ENCODE measurements at regions not wholly inside any gene's neighbourhood (a gene's known extent, or its start where the extent isn't known, plus 50 kb on each side); places are given as distances from the start of the nearest gene placed in this dataset.

DNA sequence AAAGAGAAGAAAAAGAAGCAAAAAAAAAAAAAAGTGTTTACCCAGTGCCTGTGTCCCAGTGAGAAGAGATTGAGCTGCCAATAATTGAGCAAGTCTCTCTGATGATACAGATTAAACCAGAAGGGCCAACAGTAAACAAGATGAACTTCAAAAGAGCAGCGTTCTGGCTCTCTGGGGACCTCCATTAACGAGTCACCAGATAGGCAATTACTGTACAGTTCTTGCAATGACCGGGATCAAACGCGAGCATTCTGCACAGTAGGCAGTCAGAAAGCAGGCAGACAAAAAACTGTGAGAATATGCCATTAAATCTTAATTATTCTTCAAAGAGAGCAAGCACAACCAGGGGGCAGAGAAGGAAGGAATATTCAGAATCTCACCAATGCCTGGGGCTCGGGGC is 626.1 kb downstream of the TMEM114 start:
- DNase-seq, result no peak
- intact Hi-C loops (cut with DNase I), result no loop called here
- H3K9me3 ChIP-seq, result no peaks in the 10 kb centered on the region
- WGBS, 2 donors, result 64 to 67% methylated on average over 6 of the region's 6 CpGs
- H3K4me1 ChIP-seq, result no peaks in the 10 kb centered on the region
- no peaks in the 10 kb centered on the region for H3K36me3 ChIP-seq
- no peak overlapping the region for H3K27ac ChIP-seq
- peaks cover 0 to 14% (median 0%) of the 10 kb centered on the region in 7 donors for H3K27me3 ChIP-seq
- TF ChIP-seq, protein P1, sequence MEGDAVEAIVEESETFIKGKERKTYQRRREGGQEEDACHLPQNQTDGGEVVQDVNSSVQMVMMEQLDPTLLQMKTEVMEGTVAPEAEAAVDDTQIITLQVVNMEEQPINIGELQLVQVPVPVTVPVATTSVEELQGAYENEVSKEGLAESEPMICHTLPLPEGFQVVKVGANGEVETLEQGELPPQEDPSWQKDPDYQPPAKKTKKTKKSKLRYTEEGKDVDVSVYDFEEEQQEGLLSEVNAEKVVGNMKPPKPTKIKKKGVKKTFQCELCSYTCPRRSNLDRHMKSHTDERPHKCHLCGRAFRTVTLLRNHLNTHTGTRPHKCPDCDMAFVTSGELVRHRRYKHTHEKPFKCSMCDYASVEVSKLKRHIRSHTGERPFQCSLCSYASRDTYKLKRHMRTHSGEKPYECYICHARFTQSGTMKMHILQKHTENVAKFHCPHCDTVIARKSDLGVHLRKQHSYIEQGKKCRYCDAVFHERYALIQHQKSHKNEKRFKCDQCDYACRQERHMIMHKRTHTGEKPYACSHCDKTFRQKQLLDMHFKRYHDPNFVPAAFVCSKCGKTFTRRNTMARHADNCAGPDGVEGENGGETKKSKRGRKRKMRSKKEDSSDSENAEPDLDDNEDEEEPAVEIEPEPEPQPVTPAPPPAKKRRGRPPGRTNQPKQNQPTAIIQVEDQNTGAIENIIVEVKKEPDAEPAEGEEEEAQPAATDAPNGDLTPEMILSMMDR (IDR thresholded peaks at IDR 0.05), result no peak
- no peak overlapping the region for H3K4me3 ChIP-seq
- ATAC-seq, result no peak

DNA sequence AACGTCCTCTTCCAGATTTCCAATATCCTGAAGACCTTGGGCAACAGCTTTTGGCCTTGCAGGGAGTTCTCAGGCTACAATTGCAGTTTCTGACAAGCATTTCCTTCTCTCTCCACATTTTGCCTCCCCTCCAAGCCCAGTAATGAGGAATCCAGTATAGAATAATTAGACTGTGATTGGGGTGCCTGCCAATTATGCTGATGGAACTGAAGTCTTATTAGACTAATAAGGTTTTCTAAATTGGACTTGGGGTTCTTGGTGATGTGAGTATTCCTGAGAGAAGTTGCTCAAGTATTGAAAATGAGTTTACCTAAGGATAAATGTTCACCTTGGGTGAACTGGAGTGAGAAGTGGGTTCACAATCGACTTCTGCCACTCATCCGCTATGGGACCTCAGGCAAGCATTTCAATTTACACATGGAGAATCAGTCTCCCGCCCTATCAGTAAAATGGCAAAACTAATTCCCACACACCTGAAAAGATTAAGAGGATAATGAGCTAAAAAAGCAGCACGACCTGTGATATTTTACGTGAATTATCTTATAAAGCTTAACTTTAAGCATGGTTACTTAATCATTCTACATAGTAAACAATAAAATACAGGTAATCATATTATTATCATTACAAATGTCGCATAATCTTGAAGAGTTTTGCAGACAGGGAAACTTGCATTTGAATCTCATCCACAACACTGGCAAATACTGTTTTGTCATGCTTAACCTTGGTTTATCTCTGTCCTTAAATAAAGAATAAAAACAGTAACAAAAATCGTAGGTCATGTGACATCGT is 628.0 kb downstream of the TMEM114 start:
- no peak overlapping the region for H3K27ac ChIP-seq
- intact Hi-C loops (cut with DNase I), result no loop called here
- H3K36me3 ChIP-seq, result no peaks in the 10 kb centered on the region
- H3K4me3 ChIP-seq, result no peak overlapping the region
- TF ChIP-seq, protein P1 (IDR thresholded peaks at IDR 0.05), result no peak
- 75 to 80% methylated on average over 9 of the region's 9 CpGs for WGBS, 2 donors
- no peaks in the 10 kb centered on the region for H3K9me3 ChIP-seq
- ATAC-seq, result no peak
- no peaks in the 10 kb centered on the region for H3K4me1 ChIP-seq
- no peak for DNase-seq
- H3K27me3 ChIP-seq, result peaks cover 0 to 26% (median 5%) of the 10 kb centered on the region in 7 donors

DNA sequence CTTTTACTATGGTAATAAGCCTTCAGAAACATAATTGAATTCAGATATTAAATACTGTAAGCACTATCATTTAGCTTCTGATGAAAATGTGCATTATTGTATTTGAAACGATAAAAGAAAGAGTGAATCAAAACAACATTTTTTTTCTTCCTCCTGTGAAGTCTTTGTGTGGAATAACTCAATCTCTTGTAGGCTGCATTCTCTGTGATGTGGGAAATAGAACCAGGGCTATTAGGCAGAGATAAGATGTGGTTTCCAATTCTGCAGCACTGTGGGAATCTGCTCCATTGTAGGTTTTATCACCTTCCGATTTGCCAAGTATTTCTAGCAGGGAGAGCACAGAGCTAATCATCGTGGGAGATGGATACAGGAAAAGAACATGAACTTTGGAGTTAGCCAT is 624.5 kb downstream of the RBFOX1 start:
- Histone ChIP-seq H3K36me3 (no peaks in the 10 kb centered on the region), H3K27me3 (peaks cover 0 to 34% (median 5%) of the 10 kb centered on the region in 7 donors), H3K4me1 (no peaks in the 10 kb centered on the region), H3K9me3 (peaks cover 0 to 5% (median 0%) of the 10 kb centered on the region in 11 donors), H3K27ac (no peak overlapping the region), H3K4me3 (no peak overlapping the region)
- intact Hi-C loops (cut with DNase I), result no loop called here
- DNase-seq (no peak), ATAC-seq (no peak)
- TF ChIP-seq, protein P1 (IDR thresholded peaks at IDR 0.05), result no peak
- 38 to 39% methylated on average over 3 of the region's 3 CpGs for WGBS, 2 donors

DNA sequence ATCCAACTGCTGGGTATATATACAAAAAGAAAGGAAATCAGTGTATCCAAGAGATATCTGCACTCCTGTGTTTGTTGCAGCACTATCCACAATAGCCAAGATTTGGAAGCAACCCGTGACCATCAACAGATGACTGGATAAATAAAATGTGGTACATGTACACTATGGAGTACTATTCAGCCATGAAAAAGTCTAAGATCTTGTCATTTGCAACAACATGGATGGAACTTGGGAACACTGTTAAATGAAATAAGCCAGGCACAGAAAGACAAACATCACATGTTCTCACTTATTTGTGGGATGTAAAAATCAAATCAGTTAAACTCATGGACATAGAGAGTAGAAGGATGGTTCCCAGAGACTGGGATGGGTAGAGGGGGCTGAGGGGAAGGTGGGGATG is 620.7 kb downstream of the RBFOX1 start:
- no peaks in the 10 kb centered on the region for H3K36me3 ChIP-seq
- WGBS, 2 donors, result 77 to 80% methylated on average over 1 of the region's 1 CpG
- H3K4me3 ChIP-seq, result no peak overlapping the region

More for the DNA sequence above, 620.7 kb downstream of the RBFOX1 start:
- intact Hi-C loops (cut with DNase I), result no loop called here
- Histone ChIP-seq H3K27ac (no peak overlapping the region), H3K9me3 (peaks cover 0 to 5% (median 0%) of the 10 kb centered on the region in 11 donors), H3K4me1 (no peaks in the 10 kb centered on the region), H3K27me3 (peaks cover 0 to 21% (median 5%) of the 10 kb centered on the region in 7 donors)
- TF ChIP-seq, protein P1 (IDR thresholded peaks at IDR 0.05), result no peak
- ATAC-seq (no peak), DNase-seq (no peak)
